GM18519 (cell line): ENCODE measurements at regions not wholly inside any gene's neighbourhood (a gene's known extent, or its start where the extent isn't known, plus 50 kb on each side); places are given as distances from the start of the nearest gene placed in this dataset.
"Not testable (repeated sequence)": the region's sequence is repeated elsewhere in the genome, so short reads cannot be mapped to it uniquely, and the experiment has no call there.

Experiments used
- ATAC-seq: cut with Tn5 transposase; IDR thresholded peaks from one replicate; pipeline ENCODE4 v1.9.1; 2021; ENCODE audit warnings: mild to moderate bottlenecking, moderate library complexity; ENCODE audit not compliant: unreplicated experiment, low FRiP score

DNA sequence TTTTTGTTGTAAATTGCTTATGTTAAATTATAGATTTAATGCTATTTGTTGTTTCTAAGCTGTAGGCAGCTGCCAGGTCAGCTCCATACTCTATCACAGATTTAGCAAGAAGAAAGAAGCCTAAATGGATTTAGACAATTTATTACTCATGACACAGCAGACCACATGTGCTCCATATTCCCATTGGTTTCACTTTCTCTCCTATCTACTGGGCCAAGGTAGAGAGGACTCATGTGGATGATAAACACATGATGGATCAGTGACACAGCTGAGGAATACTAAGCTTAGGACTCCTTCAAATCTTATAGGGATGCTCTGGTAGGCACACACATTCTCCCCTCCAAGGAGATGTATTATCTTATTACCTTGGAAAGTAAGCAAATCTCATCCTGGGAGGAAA, 553.0 kb upstream of the ADGRB3 start:
- ATAC-seq, result no peak

DNA sequence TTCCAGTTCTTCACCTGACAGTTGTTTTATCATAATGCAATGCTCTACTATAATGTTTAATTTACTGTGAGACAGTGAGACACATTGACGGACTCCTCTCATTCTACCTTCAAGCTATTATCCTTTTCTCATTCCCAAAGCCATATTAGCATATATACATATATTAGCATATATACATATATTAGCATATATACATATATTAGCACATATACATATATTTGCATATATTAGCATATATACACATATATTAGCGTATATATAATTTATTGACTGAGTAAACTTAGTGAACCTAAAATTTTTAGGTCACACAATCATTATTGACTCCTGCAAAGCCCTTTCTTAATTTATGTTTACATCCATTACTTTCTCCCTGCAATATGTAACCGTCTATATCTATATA, 555.0 kb upstream of the ADGRB3 start:
- no peak for ATAC-seq

DNA sequence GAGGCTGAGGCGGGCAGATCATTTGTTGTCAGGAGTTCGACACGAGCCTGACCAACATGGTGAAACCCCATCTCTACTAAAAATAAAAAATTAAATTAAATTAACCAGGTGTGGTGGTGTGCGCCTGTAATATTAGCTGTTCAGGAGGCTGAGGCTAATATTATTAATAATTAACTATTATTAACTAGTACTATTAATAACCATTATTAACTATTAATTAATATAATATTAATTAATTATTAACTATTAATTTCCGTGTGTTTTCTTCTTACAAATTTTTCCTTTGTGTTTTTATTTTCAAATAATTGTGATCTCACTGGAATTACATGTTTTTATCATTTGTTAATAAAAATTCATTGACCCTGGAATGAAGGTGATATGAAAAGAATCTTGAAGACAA, 557.4 kb upstream of the ADGRB3 start:
- no peak for ATAC-seq

DNA sequence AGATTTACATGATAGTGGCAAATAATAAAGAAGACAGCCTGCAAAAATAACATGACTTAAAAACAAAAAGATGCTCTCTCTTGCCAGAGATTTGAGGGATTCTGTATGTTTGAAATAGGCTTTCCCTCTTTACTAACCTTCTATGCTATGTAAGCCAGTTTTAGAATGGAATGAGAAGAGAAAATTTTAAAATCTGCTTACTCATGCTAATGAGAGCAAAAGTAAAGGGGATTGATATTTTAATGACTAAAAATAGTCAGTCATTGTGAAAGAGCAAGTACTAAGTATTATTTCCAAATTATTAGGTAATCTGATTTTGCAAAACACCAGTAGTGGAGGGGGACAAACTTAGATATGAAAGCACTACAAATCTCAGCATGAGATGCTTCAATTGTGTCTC, 563.3 kb upstream of the ADGRB3 start:
- ATAC-seq, result no peak

DNA sequence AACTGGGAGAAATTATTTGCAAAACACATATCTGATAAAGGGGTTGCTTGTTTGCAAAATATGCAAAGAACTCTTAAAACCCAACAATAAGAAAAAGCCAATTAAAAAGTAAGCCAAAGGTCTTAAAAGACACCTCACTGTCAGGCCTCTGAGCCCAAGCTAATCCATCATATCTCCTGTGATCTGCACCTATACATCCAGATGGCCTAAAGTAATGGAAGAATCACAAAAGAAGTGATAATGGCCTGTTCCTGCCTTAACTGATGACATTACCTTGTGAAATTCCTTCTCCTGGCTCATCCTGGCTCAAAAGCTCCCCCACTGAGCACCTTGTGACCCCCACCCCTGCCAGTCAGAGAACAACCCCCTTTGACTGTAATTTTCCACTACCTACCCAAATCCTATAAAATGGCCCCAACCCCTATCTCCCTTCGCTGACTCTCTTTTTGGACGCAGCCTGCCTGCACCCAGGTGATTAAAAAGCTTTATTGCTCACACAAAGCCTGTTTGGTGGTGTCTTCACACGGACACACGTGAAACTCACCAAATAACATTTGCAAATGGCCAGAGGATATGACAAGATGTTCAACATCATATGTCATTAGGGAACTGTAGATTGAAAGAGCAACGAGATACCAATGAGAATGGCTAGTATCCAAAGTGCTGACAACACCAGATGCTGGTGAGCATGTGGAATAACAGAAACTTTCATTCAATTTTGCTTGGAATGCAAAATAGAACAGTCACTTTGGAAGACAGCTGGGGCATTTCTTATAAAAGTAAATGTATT, 565.0 kb upstream of the ADGRB3 start:
- no peak for ATAC-seq

DNA sequence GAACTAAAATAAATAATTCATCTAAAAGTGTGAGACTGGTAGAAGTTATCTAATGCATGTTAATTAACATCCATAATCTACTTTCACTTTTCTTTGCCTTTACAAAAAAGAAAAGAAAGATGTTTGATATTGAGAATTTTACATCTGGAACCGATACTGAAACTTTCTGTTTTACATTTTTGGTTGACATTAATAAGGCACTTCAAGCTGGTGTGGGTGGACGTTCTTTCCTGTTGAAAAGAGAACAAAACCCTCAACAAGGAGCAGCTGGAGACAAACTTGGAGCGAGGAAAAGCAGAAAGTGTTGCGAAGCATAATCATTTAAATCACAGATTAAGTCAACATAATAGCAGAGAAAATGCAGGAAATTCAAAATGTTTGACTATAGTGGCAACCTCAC, 575.2 kb upstream of the ADGRB3 start:
- no peak for ATAC-seq

DNA sequence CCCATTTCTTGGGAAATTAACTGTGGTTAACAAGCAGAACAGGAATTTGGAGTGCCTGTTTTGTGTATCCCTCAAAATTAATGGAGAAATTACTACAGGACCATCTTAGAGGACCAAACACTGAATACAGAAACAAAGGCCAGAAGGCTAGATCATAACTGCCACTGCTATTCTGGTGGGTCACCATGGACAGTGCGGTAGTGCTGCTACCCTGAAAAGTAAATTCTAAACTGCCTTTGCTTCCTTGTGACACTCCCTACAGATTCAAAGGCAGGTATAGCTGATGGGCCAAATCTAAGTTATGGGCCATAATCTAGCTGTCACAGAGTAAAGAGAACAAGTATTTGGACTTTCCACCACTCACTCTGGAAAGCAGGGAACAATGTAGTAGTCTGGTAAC, 575.8 kb upstream of the ADGRB3 start:
- no peak for ATAC-seq

DNA sequence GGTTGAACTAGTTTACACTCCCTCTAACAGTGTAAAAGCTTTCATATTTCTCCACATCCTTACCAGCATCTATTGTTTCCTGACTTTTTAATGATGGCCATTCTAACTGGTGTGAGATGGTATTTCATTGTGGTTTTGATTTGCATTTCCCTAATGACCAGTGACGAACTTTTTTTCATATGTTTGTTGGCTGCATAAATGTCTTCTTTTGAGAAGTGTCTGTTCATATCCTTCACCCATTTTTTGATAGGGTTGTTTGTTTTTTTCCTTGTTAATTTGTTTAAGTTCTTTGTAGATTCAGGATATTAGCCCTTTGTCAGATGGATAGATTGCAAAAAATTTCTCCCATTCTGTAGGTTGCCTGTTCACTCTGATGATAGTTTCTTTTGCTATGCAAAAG, 578.5 kb upstream of the ADGRB3 start:
- not testable (repeated sequence) for ATAC-seq

DNA sequence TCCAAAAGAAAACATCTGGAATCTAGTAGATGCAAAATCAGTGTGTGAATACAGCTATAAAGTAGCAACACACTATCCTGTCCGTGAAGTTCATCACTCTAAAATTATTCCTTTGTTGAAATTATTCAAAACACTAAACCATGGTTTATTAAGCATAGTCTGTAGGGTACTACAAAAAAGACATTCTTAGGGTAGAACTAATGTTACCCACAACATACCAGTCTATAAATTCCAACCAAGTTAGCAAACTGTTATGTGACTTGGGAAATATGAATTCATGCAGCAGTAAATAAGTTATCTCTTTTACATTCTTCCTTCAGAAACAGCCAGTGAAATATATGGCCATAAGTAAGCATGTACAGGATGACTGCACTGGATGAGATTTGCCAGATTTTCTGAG, 580.3 kb upstream of the ADGRB3 start:
- no peak for ATAC-seq

DNA sequence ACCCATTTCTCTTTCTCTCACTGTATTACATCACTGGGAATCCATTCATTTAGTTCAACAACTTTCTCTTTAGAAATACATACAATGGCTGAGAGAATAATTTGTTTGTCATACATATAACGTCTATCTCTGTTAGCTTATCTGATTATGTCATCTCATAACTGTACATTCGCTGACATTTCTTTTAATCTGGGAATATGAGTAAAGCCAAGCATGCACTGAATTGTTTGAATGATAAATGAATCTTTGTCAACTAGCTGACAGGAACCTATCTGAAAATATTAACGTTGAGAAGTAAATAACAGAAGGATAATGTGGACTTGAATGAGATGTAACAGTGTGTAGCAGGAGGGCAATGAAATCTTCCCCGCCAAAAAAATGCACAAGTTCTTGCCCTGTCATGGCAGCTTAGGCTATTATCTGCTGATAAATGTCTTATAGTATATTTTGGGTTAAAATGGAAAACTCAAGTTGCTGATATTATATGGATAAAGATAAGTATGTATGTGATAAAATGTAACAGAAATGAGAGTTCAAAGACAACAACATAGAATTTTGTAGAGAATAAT, 581.2 kb upstream of the ADGRB3 start:
- no peak for ATAC-seq

DNA sequence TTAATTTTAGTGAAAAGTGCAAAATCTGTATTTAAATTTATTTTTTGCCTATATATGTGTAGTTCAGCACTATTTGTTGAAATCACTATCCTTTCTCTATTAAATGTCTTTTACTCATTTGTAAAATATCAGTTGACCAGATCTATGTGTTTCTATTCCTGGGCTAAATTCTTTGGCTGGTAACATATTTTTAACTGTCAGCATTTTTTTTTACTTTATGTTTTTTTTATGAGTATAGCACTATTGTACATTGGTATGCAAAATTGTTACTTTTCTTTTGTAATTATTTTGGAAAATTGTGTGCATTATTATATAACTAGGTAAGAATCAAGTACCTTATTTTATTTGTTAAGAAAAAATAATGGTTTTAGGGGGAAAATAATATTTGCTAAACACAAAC, 582.8 kb upstream of the ADGRB3 start:
- no peak for ATAC-seq

DNA sequence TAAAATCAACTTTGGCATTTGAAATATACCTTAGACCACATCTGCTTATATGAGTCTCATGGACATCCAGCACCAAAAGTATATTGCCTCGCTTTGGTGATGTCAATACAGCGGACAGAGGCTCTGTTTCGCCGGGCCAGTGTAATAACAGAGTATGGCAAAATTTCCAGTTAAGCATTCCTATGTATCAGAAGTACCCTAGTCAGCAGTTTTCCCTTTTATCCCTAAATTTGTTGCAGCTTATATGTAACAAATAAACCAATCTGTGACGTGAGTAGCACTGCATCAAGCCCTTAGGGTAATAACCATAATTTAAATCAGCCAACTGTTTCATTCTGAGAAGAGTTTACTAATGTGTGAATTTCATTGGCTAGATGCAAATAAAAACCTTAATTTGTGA, 585.5 kb upstream of the ADGRB3 start:
- ATAC-seq, result no peak

DNA sequence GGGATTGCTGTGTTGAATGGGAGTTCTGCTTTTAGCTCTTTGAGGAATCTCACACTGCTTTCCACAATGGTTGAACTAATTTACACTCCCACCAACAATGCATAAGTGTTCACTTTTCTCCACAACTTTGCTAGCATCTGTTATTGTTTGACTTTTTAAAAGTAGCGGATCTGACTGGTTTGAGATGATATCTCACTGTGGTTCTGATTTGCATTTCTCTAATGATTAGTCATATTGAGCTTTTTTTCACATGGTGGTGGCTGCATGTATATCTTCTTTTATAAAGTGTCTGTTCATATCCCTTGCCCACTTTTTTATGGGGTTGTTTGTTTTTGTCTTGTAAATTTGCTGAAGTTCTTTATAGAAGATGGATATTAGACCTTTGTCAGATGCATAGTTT, 588.3 kb upstream of the ADGRB3 start:
- ATAC-seq, result no peak

DNA sequence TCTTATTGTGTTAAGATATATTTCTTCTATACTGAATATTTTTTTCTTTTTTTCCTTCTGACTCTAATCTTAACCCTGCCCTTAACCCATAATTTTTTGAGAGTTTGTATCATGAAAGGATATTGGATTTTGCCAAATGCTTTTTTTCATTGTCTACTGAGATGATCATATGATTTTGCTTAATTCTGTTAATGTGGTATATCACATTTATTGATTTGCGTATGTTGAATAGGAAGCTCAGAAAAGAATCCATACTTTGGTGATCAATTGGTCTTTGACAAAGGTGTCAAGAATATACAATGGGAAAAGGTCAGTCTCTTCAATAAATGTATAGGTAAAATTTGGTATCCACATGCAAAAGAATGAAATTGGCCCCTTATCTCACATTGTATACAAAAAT, 588.8 kb upstream of the ADGRB3 start:
- no peak for ATAC-seq

DNA sequence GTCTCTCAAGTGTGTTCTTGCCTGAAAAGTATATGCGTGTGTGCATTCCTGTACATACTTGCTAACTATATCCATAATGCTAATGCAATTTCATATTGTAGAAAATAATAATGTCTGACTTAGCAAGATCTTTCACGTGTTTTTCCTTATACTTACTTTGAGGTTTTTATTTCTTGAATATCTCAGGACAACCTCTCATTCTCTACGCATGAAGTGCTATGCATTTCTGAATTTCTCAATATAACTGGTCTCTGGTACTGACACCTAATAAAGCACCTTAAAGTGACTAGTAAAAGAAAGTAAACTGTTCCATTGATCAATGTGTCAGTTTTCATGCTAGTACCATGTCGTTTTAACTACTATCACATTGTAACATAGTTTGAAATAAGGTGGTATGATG, 589.9 kb upstream of the ADGRB3 start:
- no peak for ATAC-seq

DNA sequence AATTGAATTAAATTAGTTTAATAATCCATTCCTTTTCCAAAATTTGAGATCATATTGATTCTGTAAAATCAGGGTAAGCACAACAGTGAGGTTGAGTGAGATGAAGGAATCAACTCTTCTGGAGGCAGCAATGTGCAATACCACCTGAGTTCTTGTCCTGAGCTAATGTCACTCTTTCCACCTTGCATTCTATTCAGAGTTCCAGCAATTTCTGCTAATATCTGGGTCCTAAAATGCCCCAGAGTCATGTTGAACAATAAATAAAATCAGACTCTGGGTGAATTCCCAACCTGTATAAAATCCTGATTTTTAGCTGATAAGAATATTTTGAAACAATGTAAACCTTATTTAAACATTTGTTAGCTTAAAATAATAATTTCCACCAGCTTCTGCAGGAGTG, 590.8 kb upstream of the ADGRB3 start:
- no peak for ATAC-seq

DNA sequence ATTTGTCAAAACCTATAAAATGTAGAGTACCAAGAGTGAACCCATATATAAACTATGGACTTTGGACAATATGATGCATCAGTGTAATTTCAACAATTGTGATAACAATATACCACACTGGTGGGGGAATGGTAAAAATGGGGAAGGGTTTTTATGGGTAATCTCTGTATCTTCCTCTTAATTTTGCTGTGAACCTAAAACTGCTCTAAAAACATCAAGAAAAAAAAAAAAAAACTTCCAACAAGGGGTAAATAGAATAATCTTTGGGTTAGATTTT, 592.0 kb upstream of the ADGRB3 start:
- no peak for ATAC-seq

DNA sequence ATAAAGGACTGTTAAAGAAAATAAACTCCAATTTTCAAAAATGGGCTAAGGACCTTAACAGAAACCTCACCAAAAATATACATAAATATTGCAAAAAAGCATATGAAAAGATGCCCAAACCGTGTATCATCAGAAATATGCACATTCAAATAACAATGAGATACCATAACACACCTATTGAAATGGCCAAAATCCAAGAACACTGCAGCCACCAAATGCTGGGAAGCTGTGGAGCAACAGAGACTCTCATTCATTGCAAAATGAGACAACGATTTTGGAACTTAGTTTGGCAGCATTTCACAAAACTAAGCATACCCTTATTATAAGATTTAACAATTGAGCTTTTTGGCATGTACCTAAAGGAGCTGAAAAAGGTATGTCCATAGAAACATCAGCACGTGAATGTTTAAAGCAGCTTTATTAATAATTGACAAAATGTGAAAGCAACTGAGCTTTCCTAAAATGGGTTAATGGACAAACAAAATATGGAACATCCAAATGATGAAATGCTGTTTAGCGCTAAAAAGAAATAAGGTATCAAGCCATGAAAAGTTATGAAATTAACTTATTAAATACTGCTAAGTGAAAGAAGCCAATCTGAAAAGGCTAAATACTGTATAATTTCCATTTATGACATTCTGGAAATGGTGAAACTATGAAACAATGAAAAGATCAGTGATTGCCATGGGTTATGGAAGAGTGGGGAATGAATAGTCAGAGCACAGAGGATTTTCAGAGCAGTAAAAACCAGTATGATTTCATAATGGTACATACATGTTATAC, 592.6 kb upstream of the ADGRB3 start:
- ATAC-seq, result no peak

DNA sequence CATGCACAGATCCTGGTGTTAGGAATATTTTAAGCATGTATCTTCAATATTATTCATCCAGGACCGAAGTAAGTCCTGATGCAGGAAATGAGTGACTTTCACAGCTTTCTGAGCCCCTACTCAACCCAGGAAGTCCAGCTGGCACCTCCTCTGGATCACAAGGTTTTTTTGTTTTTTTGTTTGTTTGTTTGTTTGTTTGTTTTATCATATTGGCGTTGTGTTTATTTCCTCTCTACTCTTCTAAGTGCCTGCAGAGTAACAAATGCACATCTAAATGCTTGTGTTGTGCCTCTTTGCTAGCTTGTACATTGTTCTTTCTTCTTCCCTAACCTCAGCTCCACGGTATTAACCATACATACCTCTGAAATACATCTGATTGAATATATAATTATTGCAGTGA, 594.3 kb upstream of the ADGRB3 start:
- ATAC-seq, result no peak

DNA sequence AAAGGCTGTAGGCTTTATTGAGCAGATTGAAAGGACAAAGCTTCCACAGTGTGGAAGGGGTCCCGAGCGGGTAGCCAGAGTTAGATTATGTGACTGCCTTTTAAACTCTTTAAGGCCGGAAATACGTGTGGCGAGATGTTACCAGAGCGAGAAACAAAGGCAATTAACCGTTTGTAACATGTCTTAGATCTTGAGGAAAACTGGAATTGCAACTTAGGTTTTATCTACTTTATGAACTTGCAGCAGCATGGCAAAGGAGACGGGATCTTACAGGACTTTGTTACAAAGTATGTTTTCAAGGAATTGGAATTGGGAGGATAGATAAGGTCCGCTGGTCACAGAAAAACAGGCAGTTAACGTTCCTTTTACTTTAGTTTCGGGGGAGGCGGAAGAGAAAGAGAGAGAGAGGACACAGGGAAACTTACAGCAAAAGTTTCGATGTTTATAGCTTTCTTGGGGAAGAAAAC, 594.7 kb upstream of the ADGRB3 start:
- no peak for ATAC-seq

DNA sequence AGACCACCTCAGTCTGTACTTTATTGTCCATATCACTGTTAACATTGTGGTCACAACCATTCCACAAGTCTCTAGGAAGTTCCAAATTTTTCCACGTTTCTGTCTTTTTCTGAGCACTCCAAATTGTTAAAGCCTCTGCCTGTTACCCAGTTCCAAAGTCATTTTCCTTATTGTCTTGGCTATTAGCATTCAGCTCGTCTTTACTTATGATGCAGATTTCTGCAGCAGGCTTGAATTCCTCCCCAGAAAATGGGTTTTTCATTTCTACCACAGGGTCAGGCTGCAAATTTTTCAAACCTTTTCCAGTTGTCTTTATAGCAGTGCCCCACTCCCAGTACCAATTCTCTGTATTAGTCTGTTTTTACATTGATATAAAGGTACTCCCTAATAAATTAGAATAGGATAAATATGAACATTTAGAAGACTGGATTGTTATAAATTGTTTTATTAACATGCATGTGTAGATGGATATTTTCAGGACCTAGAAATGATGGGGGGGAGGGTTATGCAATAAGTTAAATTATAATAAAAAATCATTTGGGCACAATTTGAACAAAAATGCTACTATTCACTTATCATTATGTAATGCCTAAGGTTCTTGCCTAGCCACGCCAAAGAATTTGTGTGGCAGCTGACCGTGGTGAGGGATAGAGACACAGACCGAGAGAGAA, 595.3 kb upstream of the ADGRB3 start:
- ATAC-seq, result no peak
